CD4-positive, CD25-positive, alpha-beta regulatory T cell (primary cell): ENCODE measurements at regions not wholly inside any gene's neighbourhood (a gene's known extent, or its start where the extent isn't known, plus 50 kb on each side); places are given as distances from the start of the nearest gene placed in this dataset.
"Not testable (repeated sequence)": the region's sequence is repeated elsewhere in the genome, so short reads cannot be mapped to it uniquely, and the experiment has no call there.

ENCODE experiments used
- ATAC-seq, 2 donors: fragments of 150-1000 bp; cut with Tn5 transposase; one replicate each; pipeline ENCODE4 v1.10.0; 2021; ENCODE audit warnings: low read depth in 2 of 2, moderate number of reproducible peaks in 2 of 2, moderate library complexity in 1 of 2
- DNase-seq, 3 donors: peaks; one replicate each; pipeline versions ENCODE4 v3.0.0 to v3.0.0-alpha.2; 2012 to 2022; ENCODE audit warnings: mixed read lengths in 1 of 3
- H3K27ac ChIP-seq: one replicate; pipeline ENCODE4 v1.7.0; 2013; ENCODE audit warnings: mild to moderate bottlenecking, low read length; ENCODE audit not compliant: insufficient read depth, poor library complexity, severe bottlenecking
- H3K27me3 ChIP-seq: one replicate; pipeline ENCODE4 v1.7.0; 2013; ENCODE audit warnings: low read length; ENCODE audit not compliant: control insufficient read depth, insufficient read depth
- H3K36me3 ChIP-seq: one replicate; pipeline ENCODE4 v1.7.0; 2013; ENCODE audit warnings: mild to moderate bottlenecking, low read length, moderate library complexity; ENCODE audit not compliant: control insufficient read depth, insufficient read depth
- H3K4me1 ChIP-seq: 2 replicates; pipeline ENCODE4 v1.7.0; 2013; ENCODE audit warnings: mild to moderate bottlenecking, low read length; ENCODE audit not compliant: insufficient read depth, control insufficient read depth, poor library complexity, severe bottlenecking
- H3K4me3 ChIP-seq: one replicate; pipeline ENCODE4 v1.7.0; 2013; ENCODE audit warnings: low read depth, mild to moderate bottlenecking, low read length, moderate library complexity
- H3K9me3 ChIP-seq, 2 experiments: 1 replicate in 1 of 2; 2 replicates in 1 of 2; pipeline ENCODE4 v1.7.0; 2013; ENCODE audit warnings: low read length in 2 of 2, mild to moderate bottlenecking in 1 of 2, moderate library complexity in 1 of 2; ENCODE audit not compliant: control insufficient read depth in 2 of 2
- H3K27ac Mint-ChIP-seq, 3 donors: one replicate each; pipeline ENCODE4 v1.8.0; 2020 to 2022; ENCODE audit warnings: mild to moderate bottlenecking in 3 of 3, mixed read lengths in 3 of 3, moderate library complexity in 2 of 3
- H3K27me3 Mint-ChIP-seq: one replicate; pipeline ENCODE4 v1.8.0; 2022; ENCODE audit warnings: mild to moderate bottlenecking, mixed read lengths
- H3K36me3 Mint-ChIP-seq: one replicate; pipeline ENCODE4 v1.8.0; 2020; ENCODE audit warnings: mixed read lengths
- H3K4me1 Mint-ChIP-seq, 4 donors: one replicate each; pipeline ENCODE4 v1.8.0; 2020 to 2022; ENCODE audit warnings: mixed read lengths in 4 of 4, mild to moderate bottlenecking in 1 of 4
- H3K4me3 Mint-ChIP-seq, 4 donors: one replicate each; pipeline ENCODE4 v1.8.0; 2020 to 2022; ENCODE audit warnings: mild to moderate bottlenecking in 4 of 4, mixed read lengths in 4 of 4, moderate library complexity in 3 of 4
- H3K9me3 Mint-ChIP-seq, 7 donors: one replicate each; pipeline ENCODE4 v1.8.0; 2020 to 2022; ENCODE audit warnings: mixed read lengths in 7 of 7, mild to moderate bottlenecking in 3 of 7, moderate library complexity in 2 of 7

- ATAC-seq, result no peak
- peaks cover 0 to 4% (median 3%) of the 10 kb centered on the region in 7 donors for H3K9me3 Mint-ChIP-seq
- no peak overlapping the region for H3K27ac ChIP-seq
- H3K4me1 Mint-ChIP-seq, result no peaks in the 10 kb centered on the region
- no peak overlapping the region for H3K4me3 ChIP-seq
- H3K27me3 Mint-ChIP-seq, result no peaks in the 10 kb centered on the region
- H3K4me1 ChIP-seq, result no peaks in the 10 kb centered on the region
- no peak for DNase-seq
- H3K36me3 Mint-ChIP-seq, result no peaks in the 10 kb centered on the region
- no peaks in the 10 kb centered on the region for H3K27me3 ChIP-seq
- H3K36me3 ChIP-seq, result no peaks in the 10 kb centered on the region
- H3K4me3 Mint-ChIP-seq, result no peak overlapping the region
- H3K9me3 ChIP-seq, result no peaks in the 10 kb centered on the region
- no peak overlapping the region for H3K27ac Mint-ChIP-seq
Observed at GRCh38 chr1:118483245-118484006, 298.4 kb upstream of the SPAG17 start.

GRCh38 chr1:118481126-118481525 lies 296.1 kb upstream of the SPAG17 start:
- Histone ChIP-seq H3K36me3 (no peaks in the 10 kb centered on the region), H3K9me3 (no peaks in the 10 kb centered on the region), H3K27ac (no peak overlapping the region), H3K4me1 (no peaks in the 10 kb centered on the region), H3K4me3 (no peak overlapping the region), H3K27me3 (no peaks in the 10 kb centered on the region)
- no peak overlapping the region for H3K27ac Mint-ChIP-seq
- H3K4me3 Mint-ChIP-seq, result no peak overlapping the region
- no peak for DNase-seq
- H3K4me1 Mint-ChIP-seq, result no peaks in the 10 kb centered on the region
- no peaks in the 10 kb centered on the region for H3K36me3 Mint-ChIP-seq
- H3K27me3 Mint-ChIP-seq, result no peaks in the 10 kb centered on the region
- ATAC-seq, result no peak
- H3K9me3 Mint-ChIP-seq, result peaks cover 0 to 8% (median 3%) of the 10 kb centered on the region in 7 donors

GRCh38 chr1:118479351-118479750 lies 294.3 kb upstream of the SPAG17 start:
- Mint-ChIP-seq H3K27me3 (no peaks in the 10 kb centered on the region), H3K4me1 (no peaks in the 10 kb centered on the region), H3K27ac (no peak overlapping the region), H3K9me3 (peaks cover 0 to 8% (median 2%) of the 10 kb centered on the region in 7 donors), H3K36me3 (no peaks in the 10 kb centered on the region), H3K4me3 (no peak overlapping the region)
- Histone ChIP-seq H3K4me1 (no peaks in the 10 kb centered on the region), H3K27me3 (no peaks in the 10 kb centered on the region), H3K27ac (no peak overlapping the region), H3K36me3 (no peaks in the 10 kb centered on the region), H3K9me3 (no peaks in the 10 kb centered on the region), H3K4me3 (no peak overlapping the region)
- DNase-seq (no peak), ATAC-seq (no peak)

GRCh38 chr1:118473825-118474224 lies 288.8 kb upstream of the SPAG17 start:
- no peaks in the 10 kb centered on the region for H3K36me3 ChIP-seq
- no peak overlapping the region for H3K4me3 ChIP-seq
- H3K27ac ChIP-seq, result no peak overlapping the region
- no peaks in the 10 kb centered on the region for H3K9me3 ChIP-seq
- no peak for ATAC-seq
- peaks cover 0 to 11% (median 4%) of the 10 kb centered on the region in 7 donors for H3K9me3 Mint-ChIP-seq
- no peaks in the 10 kb centered on the region for H3K4me1 ChIP-seq
- H3K27me3 Mint-ChIP-seq, result peaks cover 5% of the 10 kb centered on the region
- no peak overlapping the region for H3K27ac Mint-ChIP-seq
- H3K4me1 Mint-ChIP-seq, result no peaks in the 10 kb centered on the region
- H3K4me3 Mint-ChIP-seq, result no peak overlapping the region
- no peak for DNase-seq
- H3K27me3 ChIP-seq, result no peaks in the 10 kb centered on the region
- no peaks in the 10 kb centered on the region for H3K36me3 Mint-ChIP-seq

- H3K9me3 ChIP-seq, H3K4me1 ChIP-seq, H3K4me1 Mint-ChIP-seq, H3K27me3 ChIP-seq, H3K4me3 ChIP-seq, H3K4me3 Mint-ChIP-seq, DNase-seq, H3K27ac ChIP-seq, H3K27me3 Mint-ChIP-seq, H3K36me3 ChIP-seq, ATAC-seq, H3K36me3 Mint-ChIP-seq: not testable (repeated sequence)
- Mint-ChIP-seq H3K9me3 (peaks cover 0 to 28% (median 8%) of the 10 kb centered on the region in 7 donors), H3K27ac (peak overlapping the region in 1 of 3 donors; percentile 20)
Observed at GRCh38 chr1:118464460-118464859, 279.4 kb upstream of the SPAG17 start.

- Mint-ChIP-seq H3K4me3 (no peak overlapping the region), H3K27me3 (no peaks in the 10 kb centered on the region), H3K9me3 (peaks cover 2 to 28% (median 5%) of the 10 kb centered on the region in 7 donors), H3K36me3 (no peaks in the 10 kb centered on the region), H3K27ac (peak overlapping the region in 1 of 3 donors; percentile 14), H3K4me1 (no peaks in the 10 kb centered on the region)
- H3K27me3 ChIP-seq, result no peaks in the 10 kb centered on the region
- peaks cover 3 to 4% of the 10 kb centered on the region in 2 experiments for H3K9me3 ChIP-seq
- H3K36me3 ChIP-seq, result no peaks in the 10 kb centered on the region
- no peak overlapping the region for H3K4me3 ChIP-seq
- no peak overlapping the region for H3K27ac ChIP-seq
- ATAC-seq (no peak), DNase-seq (no peak)
- H3K4me1 ChIP-seq, result no peaks in the 10 kb centered on the region
Observed at GRCh38 chr1:118461154-118461553, 276.1 kb upstream of the SPAG17 start.

GRCh38 chr1:118459871-118460270 lies 274.8 kb upstream of the SPAG17 start:
- H3K36me3 ChIP-seq, result no peaks in the 10 kb centered on the region
- Mint-ChIP-seq H3K27me3 (no peaks in the 10 kb centered on the region), H3K4me1 (no peaks in the 10 kb centered on the region), H3K36me3 (no peaks in the 10 kb centered on the region), H3K9me3 (peaks cover 4 to 29% (median 6%) of the 10 kb centered on the region in 7 donors), H3K27ac (no peak overlapping the region), H3K4me3 (no peak overlapping the region)
- H3K4me1 ChIP-seq, result no peaks in the 10 kb centered on the region
- no peak for ATAC-seq
- peaks cover 3 to 4% of the 10 kb centered on the region in 2 experiments for H3K9me3 ChIP-seq
- no peak overlapping the region for H3K4me3 ChIP-seq
- no peak overlapping the region for H3K27ac ChIP-seq
- DNase-seq, result no peak
- H3K27me3 ChIP-seq, result no peaks in the 10 kb centered on the region

- H3K27ac Mint-ChIP-seq, H3K4me3 ChIP-seq, H3K4me1 Mint-ChIP-seq, H3K9me3 ChIP-seq, H3K27ac ChIP-seq, H3K36me3 ChIP-seq, H3K36me3 Mint-ChIP-seq, DNase-seq, H3K27me3 ChIP-seq, H3K4me3 Mint-ChIP-seq, H3K4me1 ChIP-seq, H3K27me3 Mint-ChIP-seq, ATAC-seq: not testable (repeated sequence)
- H3K9me3 Mint-ChIP-seq, result peaks cover 0 to 24% (median 8%) of the 10 kb centered on the region in 7 donors
Observed at GRCh38 chr1:118453856-118454255, 268.8 kb upstream of the SPAG17 start.
